ENCODE measurements at regions not wholly inside any gene's neighbourhood (a gene's known extent, or its start where the extent isn't known, plus 50 kb on each side); places are given as distances from the start of the nearest gene placed in this dataset.
"Not testable (repeated sequence)": the region's sequence is repeated elsewhere in the genome, so short reads cannot be mapped to it uniquely, and the experiment has no call there.

GRCh38 chr3:87097733-87098132, 106.8 kb upstream of the VGLL3 start:
- TF ChIP-seq EZH2 (IDR thresholded peaks at IDR 0.05; ENCODE audit: borderline replicate concordance, insufficient read depth, low read length, poor library complexity, severe bottlenecking); CTCF (IDR thresholded peaks at IDR 0.05; ENCODE audit: poor library complexity, severe bottlenecking); EP300 (conservative IDR thresholded peaks at IDR 0.05; ENCODE audit: poor library complexity, severe bottlenecking); POLR2AphosphoS5 (IDR thresholded peaks at IDR 0.05): not testable (repeated sequence)

Data from neural cell (in vitro differentiated cells).